ENCODE measurements at regions not wholly inside any gene's neighbourhood (a gene's known extent, or its start where the extent isn't known, plus 50 kb on each side); places are given as distances from the start of the nearest gene placed in this dataset.

DNA sequence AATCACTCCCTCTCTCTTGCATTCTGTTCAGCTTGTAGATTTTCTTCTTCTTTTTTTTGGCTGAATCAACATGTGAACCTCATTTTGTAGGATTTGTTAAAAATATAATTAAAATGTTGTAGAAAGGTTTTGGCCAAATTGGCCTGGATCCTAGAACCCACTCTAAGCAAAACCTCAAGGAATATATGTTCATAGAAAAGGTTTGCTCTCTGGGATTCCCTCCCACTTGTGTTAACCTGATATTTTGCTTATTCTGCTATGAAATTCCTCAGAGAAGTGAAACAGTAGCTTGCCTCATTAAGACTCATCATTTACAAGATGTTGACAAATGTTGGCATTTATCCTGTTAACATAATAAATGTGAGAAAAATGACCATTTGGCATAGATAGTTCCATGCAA lies 456.7 kb downstream of the TMEM182 start:
- TF ChIP-seq SIN3A (IDR thresholded peaks at IDR 0.05; ENCODE audit: borderline replicate concordance, insufficient read depth, low read length) (no peak), POLR2AphosphoS5 (IDR thresholded peaks at IDR 0.05; ENCODE audit: low read depth, low read length) (no peak), TAF1 (IDR thresholded peaks at IDR 0.05; ENCODE audit: borderline replicate concordance, insufficient read depth, low read length) (no peak)
